SH-SY5Y (cell line): ENCODE measurements at regions not wholly inside any gene's neighbourhood (a gene's known extent, or its start where the extent isn't known, plus 50 kb on each side); places are given as distances from the start of the nearest gene placed in this dataset.

Experiments
- GATA2 ChIP-seq: IDR thresholded peaks from 2 replicates; pipeline ENCODE4 v1.6.1; 2011; ENCODE audit warnings: mild to moderate bottlenecking, low read depth, low read length
- GATA3 ChIP-seq: IDR thresholded peaks from 2 replicates; pipeline ENCODE4 v1.6.1; 2011; ENCODE audit warnings: low read depth, mild to moderate bottlenecking, low read length, moderate library complexity

- TF ChIP-seq GATA2: no peak
- no peak for TF ChIP-seq GATA3
Observed at GRCh38 chr1:188096521-188096920, 1267.8 kb downstream of the PLA2G4A start.
